Stomach (tissue), 4 donors: ENCODE measurements at regions not wholly inside any gene's neighbourhood (a gene's known extent, or its start where the extent isn't known, plus 50 kb on each side); places are given as distances from the start of the nearest gene placed in this dataset.

ENCODE experiments used
- CTCF ChIP-seq, 7 experiments: fragments of 450-650 bp in 4 of 7; fragments of 200-600 bp in 3 of 7; sonication (generic) in 3 of 7; IDR thresholded peaks; one replicate each; pipeline ENCODE4 v1.5.1; 2016 to 2019; ENCODE audit warnings: antibody characterized with exemption in 7 of 7, control low read depth in 2 of 7, mild to moderate bottlenecking in 1 of 7
- EP300 ChIP-seq: sonication (generic); formaldehyde crosslinking; IDR thresholded peaks from one replicate; pipeline ENCODE4 v1.6.1; 2017; ENCODE audit warnings: antibody characterized with exemption
- POLR2A ChIP-seq, 4 donors: fragments of 450-650 bp; IDR thresholded peaks; one replicate each; pipeline ENCODE4 v1.6.1; 2016; ENCODE audit warnings: antibody characterized with exemption in 4 of 4, control low read depth in 2 of 4, mild to moderate bottlenecking in 1 of 4, moderate library complexity in 1 of 4
- POLR2AphosphoS5 ChIP-seq, 3 donors: sonication (generic); formaldehyde crosslinking; IDR thresholded peaks; one replicate each; pipeline ENCODE4 v1.6.1; 2016; ENCODE audit warnings: antibody characterized with exemption in 3 of 3

GRCh38 chr6:71724456-71725125, 161.8 kb upstream of the RIMS1 start:
- TF ChIP-seq EP300 (no peak), CTCF (IDR thresholded peaks at IDR 0.05) (no peak), POLR2A (IDR thresholded peaks at IDR 0.05) (no peak), POLR2AphosphoS5 (IDR thresholded peaks at IDR 0.05) (no peak)
